Panc1 (cell line): ENCODE measurements at regions not wholly inside any gene's neighbourhood (a gene's known extent, or its start where the extent isn't known, plus 50 kb on each side); places are given as distances from the start of the nearest gene placed in this dataset.

Experiments
- ATAC-seq: fragments of 200-7000 bp; cut with Tn5 transposase; 2 replicates; pipeline ENCODE4 v1.9.1; 2020; ENCODE audit warnings: mild to moderate bottlenecking, moderate library complexity
- BruUV-seq: library from RNA; stranded (reverse); fragments of 400-500 nt; replicated peaks from 2 replicates; lab custom pipeline; 2021; lab: Mats Ljungman, UMichigan
- CTCF ChIA-PET: fragments of 300-600 bp; sonication (Branson Sonifier 250); formaldehyde crosslinking; loops from one replicate; lab custom pipeline; 2022; ENCODE audit warnings: antibody characterized with exemption; lab: Charles Lee
- POLR2A ChIA-PET: fragments of 300-600 bp; sonication (Branson Sonifier 250); formaldehyde crosslinking; loops from one replicate; lab custom pipeline; 2022; ENCODE audit warnings: antibody characterized with exemption; lab: Charles Lee
- DNase-seq: peaks from one replicate; pipeline ENCODE4 v3.0.0-alpha.2; 2010; ENCODE audit warnings: low read depth, low spot score
- H3K27ac ChIP-seq: 2 replicates; pipeline ENCODE4 v1.5.1; 2011; ENCODE audit warnings: mild to moderate bottlenecking, low read length, inconsistent platforms
- H3K27me3 ChIP-seq: fragments of 200-500 bp; sonication (Bioruptor generic); 2 replicates; pipeline ENCODE4 v1.6.0; 2014; ENCODE audit warnings: low read length, inconsistent platforms; ENCODE audit not compliant: control insufficient read depth, insufficient read depth
- H3K36me3 ChIP-seq: fragments of 200-500 bp; sonication (Bioruptor generic); 2 replicates; pipeline ENCODE4 v1.5.1; 2014; ENCODE audit warnings: inconsistent platforms, mild to moderate bottlenecking, low read length, moderate library complexity; ENCODE audit not compliant: control insufficient read depth, insufficient read depth
- H3K4me1 ChIP-seq: 2 replicates; pipeline ENCODE4 v1.5.1; 2011; ENCODE audit warnings: inconsistent platforms, mild to moderate bottlenecking, low read length, moderate library complexity; ENCODE audit not compliant: control insufficient read depth, insufficient read depth
- H3K4me3 ChIP-seq, 2 experiments: 2 replicates each; pipeline ENCODE4 v1.5.1; 2011 to 2012; ENCODE audit warnings: low read depth in 2 of 2, low read length in 2 of 2, mild to moderate bottlenecking in 2 of 2, inconsistent platforms in 1 of 2, moderate library complexity in 1 of 2
- H3K9me3 ChIP-seq: fragments of 200-500 bp; sonication (Bioruptor generic); 2 replicates; pipeline ENCODE4 v1.5.1; 2014; ENCODE audit warnings: low read depth, mild to moderate bottlenecking, inconsistent platforms, low read length, moderate library complexity; ENCODE audit not compliant: control insufficient read depth, insufficient read depth
- POLR2AphosphoS5 ChIP-seq: IDR thresholded peaks from 2 replicates; pipeline ENCODE4 v1.6.1; 2012; ENCODE audit warnings: mild to moderate bottlenecking, low read depth, low read length, moderate library complexity
- SIN3A ChIP-seq: IDR thresholded peaks from 2 replicates; pipeline ENCODE4 v1.6.1; 2012; ENCODE audit warnings: low read depth, mild to moderate bottlenecking, low read length, moderate library complexity, borderline replicate concordance; ENCODE audit not compliant: insufficient read depth
- TCF7L2 ChIP-seq: IDR thresholded peaks from 2 replicates; pipeline ENCODE4 v1.6.1; 2011; ENCODE audit warnings: mild to moderate bottlenecking, low read depth, low read length, inconsistent platforms
- in situ Hi-C: cut with HindIII; loops from 2 replicates; pipeline ENCODE4 v1.10.0; 2016; ENCODE audit warnings: low sequenced_read_pairs, low pct_unique_long_range_greater_than_20kb
- intact Hi-C: fragments of 100-400 bp; cut with micrococcal nuclease; formaldehyde crosslinking; loops from one replicate; pipeline ENCODE4 v1.10.0; 2022; ENCODE audit not compliant: unreplicated experiment
- TF ChIP-seq, protein P1 (sequence below), 2 experiments: IDR thresholded peaks; 2 replicates each; pipeline ENCODE4 v1.6.1; 2011 to 2012; ENCODE audit warnings: low read depth in 2 of 2, control low read depth in 1 of 2, low read length in 1 of 2, mild to moderate bottlenecking in 1 of 2, moderate library complexity in 1 of 2; ENCODE audit not compliant: insufficient read depth in 1 of 2
- TF ChIP-seq, protein P2 (sequence below): fragments of 450-650 bp; IDR thresholded peaks from 2 replicates; pipeline ENCODE4 v1.5.1; 2017; ENCODE audit warnings: mild to moderate bottlenecking

DNA sequence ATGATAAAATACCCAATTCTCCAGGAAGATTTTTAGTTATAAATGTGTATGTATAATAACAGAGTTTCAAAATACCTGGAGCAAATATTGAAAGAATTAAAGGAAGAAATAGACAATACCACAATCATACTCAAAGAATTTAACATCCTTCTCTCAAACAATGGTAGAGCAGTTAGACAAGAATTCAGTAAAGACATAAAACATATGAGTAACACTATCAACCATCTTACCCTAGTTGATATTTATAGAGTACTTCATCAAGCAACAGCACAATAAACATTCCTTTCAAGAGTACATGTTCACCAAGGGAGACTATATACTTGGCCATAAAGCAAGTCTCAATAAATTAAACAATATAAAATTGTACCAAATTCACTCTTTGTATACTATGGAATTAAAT is 108.4 kb downstream of the DLEU7 start:
- no TSS peak for BruUV-seq
- Histone ChIP-seq H3K9me3 (peaks cover 5% of the 10 kb centered on the region; the same call in 1 of the 2 replicates), H3K4me1 (no peaks in the 10 kb centered on the region), H3K27ac (no peak overlapping the region), H3K27me3 (no peaks in the 10 kb centered on the region), H3K4me3 (no peak overlapping the region), H3K36me3 (no peaks in the 10 kb centered on the region)
- TF ChIP-seq, protein P1, sequence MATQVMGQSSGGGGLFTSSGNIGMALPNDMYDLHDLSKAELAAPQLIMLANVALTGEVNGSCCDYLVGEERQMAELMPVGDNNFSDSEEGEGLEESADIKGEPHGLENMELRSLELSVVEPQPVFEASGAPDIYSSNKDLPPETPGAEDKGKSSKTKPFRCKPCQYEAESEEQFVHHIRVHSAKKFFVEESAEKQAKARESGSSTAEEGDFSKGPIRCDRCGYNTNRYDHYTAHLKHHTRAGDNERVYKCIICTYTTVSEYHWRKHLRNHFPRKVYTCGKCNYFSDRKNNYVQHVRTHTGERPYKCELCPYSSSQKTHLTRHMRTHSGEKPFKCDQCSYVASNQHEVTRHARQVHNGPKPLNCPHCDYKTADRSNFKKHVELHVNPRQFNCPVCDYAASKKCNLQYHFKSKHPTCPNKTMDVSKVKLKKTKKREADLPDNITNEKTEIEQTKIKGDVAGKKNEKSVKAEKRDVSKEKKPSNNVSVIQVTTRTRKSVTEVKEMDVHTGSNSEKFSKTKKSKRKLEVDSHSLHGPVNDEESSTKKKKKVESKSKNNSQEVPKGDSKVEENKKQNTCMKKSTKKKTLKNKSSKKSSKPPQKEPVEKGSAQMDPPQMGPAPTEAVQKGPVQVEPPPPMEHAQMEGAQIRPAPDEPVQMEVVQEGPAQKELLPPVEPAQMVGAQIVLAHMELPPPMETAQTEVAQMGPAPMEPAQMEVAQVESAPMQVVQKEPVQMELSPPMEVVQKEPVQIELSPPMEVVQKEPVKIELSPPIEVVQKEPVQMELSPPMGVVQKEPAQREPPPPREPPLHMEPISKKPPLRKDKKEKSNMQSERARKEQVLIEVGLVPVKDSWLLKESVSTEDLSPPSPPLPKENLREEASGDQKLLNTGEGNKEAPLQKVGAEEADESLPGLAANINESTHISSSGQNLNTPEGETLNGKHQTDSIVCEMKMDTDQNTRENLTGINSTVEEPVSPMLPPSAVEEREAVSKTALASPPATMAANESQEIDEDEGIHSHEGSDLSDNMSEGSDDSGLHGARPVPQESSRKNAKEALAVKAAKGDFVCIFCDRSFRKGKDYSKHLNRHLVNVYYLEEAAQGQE (IDR thresholded peaks at IDR 0.05; ENCODE audit: insufficient read depth in 1 of 2, low read depth in 2 of 2, low read length in 1 of 2), result no peak
- TF ChIP-seq TCF7L2, result no peak
- TF ChIP-seq, protein P2, sequence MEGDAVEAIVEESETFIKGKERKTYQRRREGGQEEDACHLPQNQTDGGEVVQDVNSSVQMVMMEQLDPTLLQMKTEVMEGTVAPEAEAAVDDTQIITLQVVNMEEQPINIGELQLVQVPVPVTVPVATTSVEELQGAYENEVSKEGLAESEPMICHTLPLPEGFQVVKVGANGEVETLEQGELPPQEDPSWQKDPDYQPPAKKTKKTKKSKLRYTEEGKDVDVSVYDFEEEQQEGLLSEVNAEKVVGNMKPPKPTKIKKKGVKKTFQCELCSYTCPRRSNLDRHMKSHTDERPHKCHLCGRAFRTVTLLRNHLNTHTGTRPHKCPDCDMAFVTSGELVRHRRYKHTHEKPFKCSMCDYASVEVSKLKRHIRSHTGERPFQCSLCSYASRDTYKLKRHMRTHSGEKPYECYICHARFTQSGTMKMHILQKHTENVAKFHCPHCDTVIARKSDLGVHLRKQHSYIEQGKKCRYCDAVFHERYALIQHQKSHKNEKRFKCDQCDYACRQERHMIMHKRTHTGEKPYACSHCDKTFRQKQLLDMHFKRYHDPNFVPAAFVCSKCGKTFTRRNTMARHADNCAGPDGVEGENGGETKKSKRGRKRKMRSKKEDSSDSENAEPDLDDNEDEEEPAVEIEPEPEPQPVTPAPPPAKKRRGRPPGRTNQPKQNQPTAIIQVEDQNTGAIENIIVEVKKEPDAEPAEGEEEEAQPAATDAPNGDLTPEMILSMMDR, result no peak
- no peak for TF ChIP-seq SIN3A
- no peak for TF ChIP-seq POLR2AphosphoS5
- ATAC-seq (no peak), DNase-seq (no peak)
- intact Hi-C loops (no loop called here), in situ Hi-C loops (no loop called here)
- ChIA-PET POLR2A (no interaction called here), CTCF (no interaction called here)

DNA sequence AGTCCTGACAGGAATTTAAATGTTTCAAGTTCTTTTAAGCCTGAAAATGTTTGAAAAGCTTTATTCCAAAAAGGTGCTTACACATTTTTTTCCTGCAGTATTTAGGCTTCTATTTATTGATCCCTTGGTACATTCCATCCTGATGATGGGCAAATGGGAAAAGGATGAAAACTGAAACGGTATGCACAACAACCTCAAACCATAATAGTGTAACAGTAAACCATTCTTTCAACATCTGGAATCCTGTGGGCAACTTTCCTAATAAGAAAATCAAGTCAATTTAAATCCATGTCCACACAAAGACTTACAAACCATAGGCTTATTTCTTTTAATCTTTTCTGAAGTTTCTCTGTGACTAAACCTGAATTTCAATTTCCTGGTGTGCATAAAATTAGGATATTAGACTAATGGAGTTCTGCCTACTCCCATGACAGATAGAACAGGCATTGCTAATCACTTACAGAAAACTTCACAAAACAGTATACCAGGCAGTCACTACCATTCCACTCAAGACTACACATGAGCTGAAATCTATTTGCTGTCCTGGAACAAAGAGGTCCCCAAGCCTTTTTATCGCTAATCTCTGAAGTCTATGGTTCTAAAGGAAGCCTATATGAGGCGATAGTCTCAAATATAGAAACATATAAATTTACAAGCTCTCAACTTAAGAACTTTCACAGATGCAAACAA is 103.3 kb downstream of the DLEU7 start:
- intact Hi-C loops (no loop called here), in situ Hi-C loops (no loop called here)
- ChIA-PET CTCF (no interaction called here), POLR2A (no interaction called here)
- Histone ChIP-seq H3K4me3 (no peak overlapping the region), H3K9me3 (no peaks in the 10 kb centered on the region), H3K4me1 (no peaks in the 10 kb centered on the region), H3K36me3 (no peaks in the 10 kb centered on the region), H3K27me3 (no peaks in the 10 kb centered on the region), H3K27ac (no peak overlapping the region)
- TF ChIP-seq, protein P1 (IDR thresholded peaks at IDR 0.05; ENCODE audit: insufficient read depth in 1 of 2, low read depth in 2 of 2, low read length in 1 of 2), result no peak
- TF ChIP-seq, protein P2, result no peak
- TF ChIP-seq SIN3A (no peak), TCF7L2 (no peak), POLR2AphosphoS5 (no peak)
- no TSS peak for BruUV-seq
- ATAC-seq, result no peak
- DNase-seq, result no peak
